ENCODE measurements at regions not wholly inside any gene's neighbourhood (a gene's known extent, or its start where the extent isn't known, plus 50 kb on each side); places are given as distances from the start of the nearest gene placed in this dataset.
A peak's percentile ranks its signal among the peaks of the same experiment; 100 is the strongest.

DNA sequence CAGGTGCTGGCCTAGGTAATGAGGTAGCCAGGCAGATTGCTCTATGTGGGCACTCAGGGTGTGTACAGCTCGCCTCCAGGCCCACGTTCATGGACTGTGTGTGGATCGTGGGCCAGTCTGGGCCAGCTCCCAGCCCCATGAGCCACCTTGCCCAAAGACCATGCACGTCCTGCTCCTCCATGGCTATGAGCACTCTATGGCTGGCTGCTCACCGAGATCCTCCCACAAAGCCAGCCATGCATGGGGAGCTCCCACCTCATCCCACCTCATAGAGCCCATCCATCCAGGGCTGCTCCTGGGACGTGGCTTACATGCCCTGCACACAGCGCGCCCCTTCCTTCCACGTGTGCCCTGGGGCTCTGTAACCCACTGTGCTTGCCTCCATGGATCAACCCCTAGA lies 262.5 kb upstream of the IRX1 start:
- Histone ChIP-seq H2AK5ac (ENCODE audit: low read depth, low read length) (no peak overlapping the region), H3K9me3 (ENCODE audit: insufficient read depth in 2 of 2, low read depth in 1 of 2, low read length in 1 of 2) (peaks cover 0 to 3% of the 10 kb centered on the region in 2 experiments; a peak in 1 of 4 replicates), H3K4ac (replicated peaks; ENCODE audit: insufficient read length, low read depth, low read length) (no peak overlapping the region), H3K23ac (ENCODE audit: insufficient read length) (no peak overlapping the region), H4K5ac (ENCODE audit: insufficient read length, low read depth, low read length) (no peak overlapping the region), H3K56ac (replicated peaks; ENCODE audit: insufficient read length, low read depth, low read length) (no peak overlapping the region), H3K79me1 (ENCODE audit: low read depth, low read length) (no peaks in the 10 kb centered on the region), H3K27ac (ENCODE audit: low read depth, low read length) (no peak overlapping the region), H2BK5ac (ENCODE audit: low read depth, low read length) (no peak overlapping the region), H3K9ac (replicated peaks in 1 of 4; ENCODE audit: extremely low read depth in 1 of 4, low read depth in 3 of 4, low read length in 3 of 4) (no peak overlapping the region), H4K91ac (replicated peaks; ENCODE audit: insufficient read length, low read length) (no peak overlapping the region), H3K23me2 (ENCODE audit: low read depth, low read length) (no peaks in the 10 kb centered on the region), H3K79me2 (ENCODE audit: control insufficient read depth in 1 of 2, insufficient read depth in 2 of 2, low read length in 2 of 2) (no peaks in the 10 kb centered on the region), H2AFZ (ENCODE audit: low read length) (no peak overlapping the region), H3K4me1 (replicated peaks in 1 of 4; ENCODE audit: control insufficient read depth in 3 of 4, insufficient read depth in 4 of 4, low read length in 3 of 4) (no peaks in the 10 kb centered on the region), H2BK20ac (ENCODE audit: low read length) (no peak overlapping the region), H3K27me3 (replicated peaks in 1 of 4; ENCODE audit: control insufficient read depth in 3 of 4, extremely low read depth in 1 of 4, insufficient read depth in 3 of 4, low read length in 3 of 4) (no peaks in the 10 kb centered on the region), H3K14ac (ENCODE audit: insufficient read length) (no peak overlapping the region), H2BK15ac (ENCODE audit: low read length) (no peak overlapping the region), H4K20me1 (replicated peaks in 1 of 2; ENCODE audit: control insufficient read depth in 1 of 2, insufficient read depth in 2 of 2, low read length in 2 of 2) (no peaks in the 10 kb centered on the region), H4K8ac (ENCODE audit: extremely low read depth, insufficient read depth, low read length) (no peak overlapping the region), H3K4me3 (ENCODE audit: extremely low read depth in 1 of 4, insufficient read depth in 2 of 4, low read depth in 3 of 4, low read length in 4 of 4) (no peak overlapping the region), H3K36me3 (ENCODE audit: control insufficient read depth in 2 of 4, insufficient read depth in 4 of 4, low read length in 3 of 4) (no peaks in the 10 kb centered on the region), H2BK12ac (ENCODE audit: low read depth, low read length) (0 out of 2 replicates have a peak overlapping the region, but pooled peaks have one; percentile 14), H2BK120ac (replicated peaks; ENCODE audit: low read depth, low read length) (no peak overlapping the region), H3K4me2 (ENCODE audit: insufficient read depth in 1 of 2, low read depth in 2 of 2, low read length in 2 of 2) (no peak overlapping the region), H3K18ac (ENCODE audit: extremely low read depth, low read length) (no peak overlapping the region)
- CTCF ChIA-PET (ENCODE audit: partially characterized antibody): interaction anchor here (0.6 to 1.4 kb wide), 3 partner anchors 8 to 1282 kb away, joined by 3 to 5 read pairs (median 4); no protein-coding TSS in a partner anchor
- POLR2A ChIA-PET (ENCODE audit: partially characterized antibody): interaction anchor here (0.5 to 0.7 kb wide), 2 partner anchors 7 to 922 kb away, joined by 3 read pairs; no protein-coding TSS in a partner anchor
- FAIRE-seq: no peak
- WGBS, 2 experiments (ENCODE audit: extremely low coverage in 1 of 2, insufficient coverage in 1 of 2, insufficient read length in 1 of 2, insufficient replicate concordance in 2 of 2, low coverage in 1 of 2, low lambda C conversion rate in 2 of 2, missing lambda C conversion rate in 1 of 2): 92% methylated on average over 9 of the region's 9 CpGs; no CpG with 5 or more reads in 1 of the 2 experiments
- DNase-seq (ENCODE audit: low read depth in 1 of 2, low spot score in 2 of 2): no peak
- TF ChIP-seq GABPA (IDR thresholded peaks at IDR 0.05; ENCODE audit: borderline replicate concordance, insufficient read depth, low read length) (no peak), NANOG (IDR thresholded peaks at IDR 0.05; ENCODE audit: insufficient read depth, low read depth, low read length, poor library complexity, severe bottlenecking) (no peak), SP4 (IDR thresholded peaks at IDR 0.05; ENCODE audit: low read length) (no peak), TBP (IDR thresholded peaks at IDR 0.05; ENCODE audit: low read depth, low read length) (no peak), EZH2 (IDR thresholded peaks at IDR 0.05; ENCODE audit: low read depth, low read length, severe bottlenecking) (no peak), BACH1 (IDR thresholded peaks at IDR 0.05; ENCODE audit: low read length) (no peak), CTCF (IDR thresholded peaks at IDR 0.05; ENCODE audit: control extremely low read depth in 1 of 3, insufficient read depth in 1 of 3, low read depth in 1 of 3, low read length in 3 of 3) (no peak), BRCA1 (IDR thresholded peaks at IDR 0.05; ENCODE audit: low read depth, low read length) (no peak), GTF2F1 (IDR thresholded peaks at IDR 0.05; ENCODE audit: borderline replicate concordance, low read depth, low read length) (no peak), POLR2A (IDR thresholded peaks at IDR 0.05; ENCODE audit: control extremely low read depth in 1 of 2, low read depth in 2 of 2, low read length in 2 of 2) (no peak), SIRT6 (IDR thresholded peaks at IDR 0.05; ENCODE audit: low read length) (no peak)
